GM19023 (cell line): ENCODE measurements at regions not wholly inside any gene's neighbourhood (a gene's known extent, or its start where the extent isn't known, plus 50 kb on each side); places are given as distances from the start of the nearest gene placed in this dataset.

Source experiments
- ATAC-seq: cut with Tn5 transposase; IDR thresholded peaks from one replicate; pipeline ENCODE4 v1.9.1; 2021; ENCODE audit warnings: mild to moderate bottlenecking, moderate library complexity; ENCODE audit not compliant: unreplicated experiment

- no peak for ATAC-seq
Observed at GRCh38 chr15:70508561-70509281, 254.6 kb downstream of the UACA start.

GRCh38 chr15:70507772-70508371, 255.5 kb downstream of the UACA start:
- ATAC-seq: no peak

- ATAC-seq: no peak
Observed at GRCh38 chr15:70505936-70506912, 257.1 kb downstream of the UACA start.

GRCh38 chr15:70505411-70505919, 257.9 kb downstream of the UACA start:
- no peak for ATAC-seq

GRCh38 chr15:70504988-70505387, 258.4 kb downstream of the UACA start:
- ATAC-seq: no peak

DNA sequence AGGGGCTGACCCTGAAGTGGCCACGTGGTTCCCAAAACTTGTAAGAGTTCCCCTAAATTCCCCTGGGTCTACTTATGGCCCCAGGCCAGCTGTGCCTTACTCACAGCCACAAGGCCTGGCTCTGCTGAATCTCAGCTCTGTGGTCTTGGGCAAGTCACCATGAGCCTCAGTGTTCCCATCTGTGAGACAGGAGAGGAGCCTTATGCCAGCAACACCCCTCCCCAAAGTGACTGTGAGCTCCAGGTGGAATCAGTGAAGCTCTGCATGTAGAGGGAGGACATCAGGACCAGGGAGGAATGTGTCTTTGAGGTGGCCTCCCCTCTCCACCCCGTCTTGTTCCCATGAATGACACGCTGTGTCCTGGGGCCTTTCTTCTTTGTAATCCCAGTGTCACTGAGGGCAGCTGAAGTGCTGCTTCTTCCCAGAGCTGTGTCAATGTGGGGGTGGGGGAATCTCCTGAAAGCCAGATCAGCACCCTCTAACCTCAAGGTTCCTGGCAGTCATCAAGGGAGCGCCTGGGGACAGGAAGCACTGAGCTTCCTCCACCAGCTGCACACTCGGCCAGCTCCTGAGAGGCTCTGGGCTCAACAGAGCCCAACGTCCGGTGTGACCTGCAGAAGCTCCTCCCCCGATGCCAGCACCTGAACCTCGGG, 258.9 kb downstream of the UACA start:
- peak; percentile 48 for ATAC-seq

DNA sequence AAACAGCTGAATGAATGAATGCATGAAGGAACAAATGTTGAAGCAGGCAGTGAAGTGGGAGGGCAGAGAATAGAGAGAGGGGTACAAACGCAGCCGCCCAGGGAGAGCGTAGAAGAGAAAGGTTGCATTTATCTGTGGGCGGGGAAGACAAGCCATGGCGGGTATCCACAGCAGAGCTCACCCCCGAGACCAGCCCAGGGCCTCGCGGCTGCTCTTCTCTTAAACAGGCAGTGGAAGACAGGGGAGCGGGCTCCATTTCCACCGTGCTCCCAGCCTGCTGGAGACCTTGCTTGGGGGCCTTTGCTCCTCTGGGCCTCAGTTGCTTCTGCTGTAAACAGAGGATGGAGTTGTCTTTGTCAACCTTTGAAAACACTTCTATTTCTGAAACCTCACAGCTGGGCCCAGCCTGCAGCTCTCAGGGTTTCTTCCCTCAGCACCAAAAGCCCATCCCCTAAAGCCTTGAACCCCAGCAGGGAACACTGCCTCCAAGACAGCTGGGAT, 259.5 kb downstream of the UACA start:
- ATAC-seq: no peak

DNA sequence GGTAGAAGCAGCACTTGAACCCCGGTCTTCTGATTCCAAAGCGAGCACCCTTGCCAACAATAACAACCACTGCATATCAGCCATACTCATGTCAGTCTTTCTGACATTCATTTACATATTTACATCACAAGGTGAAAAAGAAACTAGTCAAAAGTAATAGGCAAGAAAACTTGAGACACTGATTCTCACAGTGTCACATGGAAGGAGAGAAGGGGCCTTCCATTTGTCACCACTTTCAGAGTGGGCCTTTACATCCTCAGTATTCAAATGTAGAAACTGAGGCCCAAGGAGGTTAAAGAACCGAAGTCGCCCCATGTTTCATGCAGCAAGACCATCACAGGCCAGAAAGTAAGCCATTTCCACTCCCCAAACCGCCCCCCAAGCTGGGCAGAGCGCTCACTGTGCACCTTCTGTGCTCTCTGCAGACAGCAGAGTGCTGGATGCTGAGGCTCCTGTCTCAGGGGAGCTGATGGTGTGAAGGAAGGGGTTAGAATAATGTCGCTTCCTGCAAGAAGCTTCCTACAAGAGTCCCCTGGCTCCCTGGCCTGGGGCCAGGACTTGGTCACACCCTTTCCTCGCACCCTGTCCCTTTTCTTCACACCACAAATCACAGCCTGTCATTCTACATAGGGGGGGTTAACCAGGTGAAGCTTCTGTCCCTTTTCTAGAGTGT, 260.1 kb downstream of the UACA start:
- ATAC-seq: peak; percentile 31

GRCh38 chr15:70502529-70502928, 260.8 kb downstream of the UACA start:
- no peak for ATAC-seq

DNA sequence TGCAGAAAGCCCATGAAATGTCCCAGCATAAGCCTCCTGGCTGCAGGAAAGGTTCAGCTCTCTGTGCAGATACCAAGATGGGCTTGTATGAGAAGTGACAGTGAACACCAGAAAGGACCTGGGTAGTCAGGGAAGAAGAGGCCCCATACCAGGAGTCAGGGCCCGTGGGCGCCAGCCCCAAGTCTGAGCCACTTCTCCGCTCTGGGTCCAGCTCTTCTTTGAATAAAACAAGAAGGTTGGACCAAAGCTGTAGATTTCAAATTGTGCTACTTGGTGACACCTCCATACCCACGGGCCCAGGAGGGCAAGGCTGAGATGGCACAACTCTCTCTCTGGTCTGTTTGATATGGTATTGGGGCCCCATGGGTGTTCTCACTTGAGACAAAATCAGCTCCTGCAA, 261.5 kb downstream of the UACA start:
- ATAC-seq: no peak

- no peak for ATAC-seq
Observed at GRCh38 chr15:70501121-70501727, 262.1 kb downstream of the UACA start.

DNA sequence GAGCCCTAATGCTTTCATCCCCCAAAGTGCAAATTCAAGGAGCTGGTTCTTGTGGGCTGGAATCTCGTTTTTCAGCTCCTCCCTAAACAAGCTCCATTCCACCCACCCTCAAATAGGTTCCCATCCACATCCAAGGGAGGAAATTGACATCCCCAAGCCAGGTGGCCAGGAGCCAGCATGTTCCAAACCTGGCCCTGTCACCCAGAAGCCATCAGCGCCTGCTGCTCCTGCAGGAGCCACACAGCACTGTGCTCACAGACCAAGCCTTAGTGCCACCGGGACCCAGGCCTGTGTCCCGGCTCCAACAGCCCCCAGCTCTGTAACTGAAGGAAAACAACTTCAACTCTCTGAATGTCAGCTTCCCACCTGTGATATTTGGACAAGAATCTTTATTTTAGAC, 263.6 kb downstream of the UACA start:
- no peak for ATAC-seq

DNA sequence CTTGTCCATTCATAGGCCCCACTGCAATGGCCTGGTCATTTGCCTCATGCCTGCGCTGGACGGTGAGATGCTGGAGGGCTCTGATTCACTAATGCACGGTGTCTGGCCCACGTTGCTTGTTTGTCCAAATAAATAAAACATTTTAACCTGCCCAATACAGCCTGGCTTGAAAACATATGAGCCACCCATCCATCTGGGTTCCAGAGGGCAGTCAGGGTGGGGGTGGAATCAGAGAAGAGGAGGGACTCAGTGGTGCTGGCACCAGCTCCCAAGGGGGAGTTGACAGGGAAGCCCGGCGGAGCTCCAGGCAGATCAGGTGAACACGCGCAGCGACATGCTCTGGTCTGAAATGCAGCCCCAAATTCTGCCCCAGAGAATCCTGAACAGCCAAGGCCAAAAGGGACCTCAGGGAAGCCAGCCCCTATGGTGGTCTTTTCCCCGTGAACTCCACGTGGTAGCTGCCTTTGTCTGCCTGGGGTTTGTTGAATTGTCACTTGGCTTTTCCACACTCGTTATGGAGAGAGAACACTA, 265.2 kb downstream of the UACA start:
- ATAC-seq: no peak

DNA sequence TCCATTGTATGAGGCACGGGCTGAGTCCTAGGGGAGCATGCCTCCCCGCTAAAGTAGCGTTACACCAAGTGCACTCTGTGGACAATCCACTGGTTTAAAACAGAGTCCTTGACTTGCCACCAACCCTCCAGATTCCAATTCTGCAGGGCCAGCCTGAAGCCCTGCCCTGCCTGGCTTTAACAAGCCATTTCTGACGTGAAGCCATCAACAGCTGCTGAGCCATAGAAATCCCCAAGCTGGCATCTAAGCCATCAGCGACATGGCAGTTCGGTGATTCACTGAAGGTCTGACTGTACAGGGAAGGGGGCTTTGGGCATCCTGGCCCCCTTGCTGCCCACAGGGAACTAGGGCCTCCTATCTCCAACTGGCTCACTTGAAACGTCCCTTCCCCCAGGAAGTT, 265.7 kb downstream of the UACA start:
- ATAC-seq: no peak

DNA sequence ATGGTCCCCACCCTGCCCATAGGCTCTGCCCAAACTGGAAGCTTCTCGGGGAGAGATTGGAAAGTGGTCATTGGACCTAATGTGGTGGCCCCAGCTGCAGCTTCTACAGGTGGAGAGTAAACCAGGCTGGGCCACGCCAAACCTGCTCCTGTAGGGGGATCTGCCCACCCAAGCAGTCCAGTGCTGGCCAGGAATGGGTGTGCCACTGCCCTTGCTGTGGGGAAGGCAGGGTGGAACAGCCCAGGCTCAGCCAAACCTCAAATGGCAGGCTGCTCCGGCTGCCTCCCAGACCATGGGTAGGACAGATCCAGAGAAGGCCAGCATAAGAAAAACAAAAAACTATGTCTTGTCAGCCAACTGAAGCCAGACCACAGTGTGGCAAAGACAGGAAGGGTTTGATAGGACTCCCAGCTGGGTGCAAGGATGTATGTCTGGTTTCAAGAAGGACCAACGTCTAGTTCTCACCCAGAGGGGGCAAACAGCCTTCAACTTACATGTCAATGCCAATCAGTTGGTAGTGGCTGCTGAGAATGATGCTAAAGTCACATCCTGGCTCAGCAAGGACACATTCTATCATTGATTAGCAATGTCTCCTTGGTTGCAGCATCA, 267.3 kb downstream of the UACA start:
- ATAC-seq: no peak

GRCh38 chr15:70494852-70495571, 268.3 kb downstream of the UACA start:
- no peak for ATAC-seq

DNA sequence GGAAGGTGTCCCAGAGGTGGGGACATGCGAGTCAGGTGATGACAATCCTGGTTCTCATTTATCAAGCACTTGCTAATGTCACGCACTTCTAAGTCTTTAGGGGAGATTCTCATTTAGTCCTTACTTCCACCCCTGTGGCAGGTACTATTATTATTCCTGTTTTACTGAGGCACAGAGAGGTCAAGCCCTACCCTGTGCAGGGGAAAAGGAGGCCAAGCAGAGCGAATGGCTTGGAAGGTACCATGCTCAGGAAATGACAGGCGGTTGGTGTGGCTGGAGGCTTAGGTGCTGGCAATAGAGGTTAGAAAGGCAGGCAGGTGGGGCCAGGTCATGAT, 268.9 kb downstream of the UACA start:
- ATAC-seq: no peak

DNA sequence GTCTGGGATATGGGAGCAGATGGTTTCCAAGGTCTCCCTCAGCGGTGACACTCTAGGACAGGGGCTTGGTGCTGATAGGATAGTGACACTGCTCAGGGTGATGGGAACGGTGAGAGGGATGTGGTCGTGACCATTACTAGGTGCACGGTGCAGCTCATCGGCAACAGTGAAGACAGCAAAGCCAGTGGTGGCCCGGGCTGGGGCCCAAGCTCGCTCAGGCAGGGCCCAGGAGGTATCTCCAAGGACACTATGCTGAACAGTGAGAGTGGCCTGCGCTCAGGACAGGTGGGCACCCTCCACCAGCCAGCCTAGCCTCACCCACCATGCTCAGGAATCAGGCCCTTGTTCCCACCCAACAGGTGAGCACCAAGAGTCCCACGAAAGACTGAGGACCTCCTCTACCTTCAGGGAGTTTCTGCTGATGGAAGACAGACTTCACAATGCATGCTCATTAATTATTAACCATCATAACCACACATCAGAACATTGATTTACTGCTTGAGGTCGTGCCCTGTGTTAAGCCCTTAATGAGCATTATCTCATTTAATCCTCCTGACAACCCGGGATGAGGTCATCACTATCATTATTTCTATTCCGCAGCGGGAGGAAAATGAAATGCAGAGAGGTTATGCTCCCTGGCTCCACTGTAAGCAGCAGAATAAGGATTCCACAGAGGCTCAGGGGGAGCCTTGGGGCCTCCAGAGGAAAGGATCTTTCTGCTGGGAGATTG, 269.4 kb downstream of the UACA start:
- no peak for ATAC-seq
